DMS 273 (cell line): ENCODE measurements at regions not wholly inside any gene's neighbourhood (a gene's known extent, or its start where the extent isn't known, plus 50 kb on each side); places are given as distances from the start of the nearest gene placed in this dataset.
A peak's percentile ranks its signal among the peaks of the same experiment; 100 is the strongest.
"Not testable (repeated sequence)": the region's sequence is repeated elsewhere in the genome, so short reads cannot be mapped to it uniquely, and the experiment has no call there.

Experiments
- DNase-seq: peaks from one replicate; lab custom pipeline; 2025; ENCODE audit not compliant: unreplicated experiment; lab: John Stamatoyannopoulos, UW

GRCh38 chr16:26497896-26498295 lies 568.8 kb upstream of the C16orf82 start:
- no peak for DNase-seq

GRCh38 chr16:26500326-26500725 lies 566.4 kb upstream of the C16orf82 start:
- DNase-seq: no peak

GRCh38 chr16:26505496-26505895 lies 561.2 kb upstream of the C16orf82 start:
- DNase-seq: no peak

GRCh38 chr16:26508946-26509345 lies 557.8 kb upstream of the C16orf82 start:
- not testable (repeated sequence) for DNase-seq

- no peak for DNase-seq
Observed at GRCh38 chr16:26510924-26511323, 555.8 kb upstream of the C16orf82 start.

- DNase-seq: no peak
Observed at GRCh38 chr16:26511463-26511862, 555.3 kb upstream of the C16orf82 start.

GRCh38 chr16:26521626-26522025 lies 545.1 kb upstream of the C16orf82 start:
- DNase-seq: no peak

GRCh38 chr16:26524281-26524680 lies 542.4 kb upstream of the C16orf82 start:
- no peak for DNase-seq

GRCh38 chr16:26524846-26525245 lies 541.9 kb upstream of the C16orf82 start:
- no peak for DNase-seq

- no peak for DNase-seq
Observed at GRCh38 chr16:26525856-26526255, 540.9 kb upstream of the C16orf82 start.

- no peak for DNase-seq
Observed at GRCh38 chr16:26526633-26527032, 540.1 kb upstream of the C16orf82 start.

GRCh38 chr16:26530584-26531289 lies 536.0 kb upstream of the C16orf82 start:
- DNase-seq: no peak

- no peak for DNase-seq
Observed at GRCh38 chr16:26531290-26531730, 535.4 kb upstream of the C16orf82 start.

- no peak for DNase-seq
Observed at GRCh38 chr16:26532456-26532855, 534.3 kb upstream of the C16orf82 start.

- no peak for DNase-seq
Observed at GRCh38 chr16:26542198-26542597, 524.5 kb upstream of the C16orf82 start.

- no peak for DNase-seq
Observed at GRCh38 chr16:26546573-26546972, 520.2 kb upstream of the C16orf82 start.

GRCh38 chr16:26547681-26548080 lies 519.0 kb upstream of the C16orf82 start:
- no peak for DNase-seq

GRCh38 chr16:26550111-26550610 lies 516.6 kb upstream of the C16orf82 start:
- DNase-seq: no peak

GRCh38 chr16:26554030-26554429 lies 512.7 kb upstream of the C16orf82 start:
- no peak for DNase-seq

- no peak for DNase-seq
Observed at GRCh38 chr16:26561303-26561702, 505.4 kb upstream of the C16orf82 start.

GRCh38 chr16:26563018-26563417 lies 503.7 kb upstream of the C16orf82 start:
- DNase-seq: no peak

- DNase-seq: no peak
Observed at GRCh38 chr16:26567356-26567755, 499.4 kb upstream of the C16orf82 start.

- peak; percentile 17 for DNase-seq
Observed at GRCh38 chr16:26569793-26570192, 496.9 kb upstream of the C16orf82 start.
